Nephron progenitor cell (in vitro differentiated cells): ENCODE measurements at regions not wholly inside any gene's neighbourhood (a gene's known extent, or its start where the extent isn't known, plus 50 kb on each side); places are given as distances from the start of the nearest gene placed in this dataset.

Experiments used
- DNase-seq: peaks from one replicate; pipeline ENCODE4 v3.0.0; 2021
- H3K27ac Mint-ChIP-seq: 2 replicates; pipeline ENCODE4 v1.8.0; 2021; ENCODE audit warnings: mild to moderate bottlenecking, moderate library complexity, mixed read lengths
- H3K27me3 Mint-ChIP-seq: 2 replicates; pipeline ENCODE4 v1.8.0; 2021; ENCODE audit warnings: mild to moderate bottlenecking, low read depth, mixed read lengths; ENCODE audit not compliant: poor library complexity
- H3K36me3 Mint-ChIP-seq: 2 replicates; pipeline ENCODE4 v1.8.0; 2021; ENCODE audit warnings: low read depth, mixed read lengths
- H3K4me1 Mint-ChIP-seq: 2 replicates; pipeline ENCODE4 v1.8.0; 2021; ENCODE audit warnings: mixed read lengths
- H3K4me3 Mint-ChIP-seq: 2 replicates; pipeline ENCODE4 v1.8.0; 2021; ENCODE audit warnings: mild to moderate bottlenecking, moderate library complexity, mixed read lengths
- H3K9me3 Mint-ChIP-seq: 2 replicates; pipeline ENCODE4 v1.8.0; 2021; ENCODE audit warnings: mild to moderate bottlenecking, moderate library complexity, mixed read lengths
- CTCF ChIP-seq: fragments of 200-600 bp; sonication (generic); IDR thresholded peaks from 2 replicates; pipeline ENCODE4 v1.5.0; 2021; ENCODE audit warnings: antibody characterized with exemption

GRCh38 chrX:26952213-26952612 lies 510.9 kb downstream of the PPP4R3C start:
- H3K27ac Mint-ChIP-seq: no peak overlapping the region
- no peak overlapping the region for H3K4me3 Mint-ChIP-seq
- peaks cover 28% of the 10 kb centered on the region for H3K9me3 Mint-ChIP-seq
- H3K27me3 Mint-ChIP-seq: no peaks in the 10 kb centered on the region
- H3K36me3 Mint-ChIP-seq: no peaks in the 10 kb centered on the region
- DNase-seq: no peak
- no peak for TF ChIP-seq CTCF
- H3K4me1 Mint-ChIP-seq: peaks cover 6% of the 10 kb centered on the region

- Mint-ChIP-seq H3K4me1 (no peaks in the 10 kb centered on the region), H3K36me3 (no peaks in the 10 kb centered on the region), H3K4me3 (no peak overlapping the region), H3K27me3 (no peaks in the 10 kb centered on the region), H3K27ac (no peak overlapping the region), H3K9me3 (peaks cover 11% of the 10 kb centered on the region)
- DNase-seq: no peak
- no peak for TF ChIP-seq CTCF
Observed at GRCh38 chrX:26927419-26927818, 535.7 kb downstream of the PPP4R3C start.

GRCh38 chrX:26925088-26925487 lies 538.1 kb downstream of the PPP4R3C start:
- Mint-ChIP-seq H3K36me3 (no peaks in the 10 kb centered on the region), H3K4me1 (no peaks in the 10 kb centered on the region), H3K27me3 (no peaks in the 10 kb centered on the region), H3K9me3 (peaks cover 5% of the 10 kb centered on the region), H3K27ac (no peak overlapping the region), H3K4me3 (no peak overlapping the region)
- TF ChIP-seq CTCF: no peak
- no peak for DNase-seq

GRCh38 chrX:26922278-26922677 lies 540.9 kb downstream of the PPP4R3C start:
- no peaks in the 10 kb centered on the region for H3K27me3 Mint-ChIP-seq
- TF ChIP-seq CTCF: no peak
- no peaks in the 10 kb centered on the region for H3K4me1 Mint-ChIP-seq
- H3K36me3 Mint-ChIP-seq: no peaks in the 10 kb centered on the region
- peaks cover 13% of the 10 kb centered on the region for H3K9me3 Mint-ChIP-seq
- DNase-seq: no peak
- no peak overlapping the region for H3K27ac Mint-ChIP-seq
- H3K4me3 Mint-ChIP-seq: no peak overlapping the region

- peak; percentile 8 for DNase-seq
Observed at GRCh38 chrX:26918631-26919030, 544.5 kb downstream of the PPP4R3C start.

More at GRCh38 chrX:26918631-26919030, 544.5 kb downstream of the PPP4R3C start:
- peak; percentile 15 for TF ChIP-seq CTCF
- H3K27ac Mint-ChIP-seq: no peak overlapping the region
- H3K9me3 Mint-ChIP-seq: peaks cover 9% of the 10 kb centered on the region
- no peaks in the 10 kb centered on the region for H3K36me3 Mint-ChIP-seq
- H3K4me1 Mint-ChIP-seq: no peaks in the 10 kb centered on the region
- no peak overlapping the region for H3K4me3 Mint-ChIP-seq
- H3K27me3 Mint-ChIP-seq: no peaks in the 10 kb centered on the region
